DMS114 treated with DMSO at 0.1 percent for 48 hours (cell line): ENCODE measurements at regions not wholly inside any gene's neighbourhood (a gene's known extent, or its start where the extent isn't known, plus 50 kb on each side); places are given as distances from the start of the nearest gene placed in this dataset.

Source experiments
- DNase-seq: peaks from one replicate; lab custom pipeline; 2025; ENCODE audit not compliant: unreplicated experiment; lab: John Stamatoyannopoulos, UW

GRCh38 chr2:41707790-41708451 lies 339.9 kb upstream of the PKDCC start:
- DNase-seq: no peak

GRCh38 chr2:41709702-41710599 lies 337.9 kb upstream of the PKDCC start:
- no peak for DNase-seq

- no peak for DNase-seq
These were observed 336.9 kb upstream of the PKDCC start for GRCh38 chr2:41710944-41711343.

GRCh38 chr2:41711736-41712135 lies 336.1 kb upstream of the PKDCC start:
- no peak for DNase-seq

GRCh38 chr2:41716497-41716896 lies 331.3 kb upstream of the PKDCC start:
- DNase-seq: no peak

- DNase-seq: no peak
These were observed 330.0 kb upstream of the PKDCC start for GRCh38 chr2:41717839-41718238.

- DNase-seq: no peak
These were observed 329.1 kb upstream of the PKDCC start for GRCh38 chr2:41718705-41719104.

GRCh38 chr2:41719756-41720155 lies 328.1 kb upstream of the PKDCC start:
- no peak for DNase-seq

GRCh38 chr2:41720331-41721251 lies 327.2 kb upstream of the PKDCC start:
- DNase-seq: no peak

GRCh38 chr2:41722668-41723369 lies 325.0 kb upstream of the PKDCC start:
- DNase-seq: no peak

- DNase-seq: no peak
These were observed 324.3 kb upstream of the PKDCC start for GRCh38 chr2:41723526-41723925.

GRCh38 chr2:41724465-41724864 lies 323.4 kb upstream of the PKDCC start:
- no peak for DNase-seq

- no peak for DNase-seq
These were observed 321.9 kb upstream of the PKDCC start for GRCh38 chr2:41725901-41726300.

- no peak for DNase-seq
These were observed 321.5 kb upstream of the PKDCC start for GRCh38 chr2:41726364-41726763.

- DNase-seq: no peak
These were observed 320.7 kb upstream of the PKDCC start for GRCh38 chr2:41727152-41727551.

GRCh38 chr2:41727711-41728110 lies 320.1 kb upstream of the PKDCC start:
- DNase-seq: no peak

GRCh38 chr2:41728788-41729338 lies 319.0 kb upstream of the PKDCC start:
- no peak for DNase-seq

- DNase-seq: no peak
These were observed 317.9 kb upstream of the PKDCC start for GRCh38 chr2:41729800-41730364.

- DNase-seq: no peak
These were observed 312.8 kb upstream of the PKDCC start for GRCh38 chr2:41735006-41735405.

GRCh38 chr2:41735476-41735875 lies 312.3 kb upstream of the PKDCC start:
- no peak for DNase-seq
